ENCODE measurements at regions not wholly inside any gene's neighbourhood (a gene's known extent, or its start where the extent isn't known, plus 50 kb on each side); places are given as distances from the start of the nearest gene placed in this dataset.
"Not testable (repeated sequence)": the region's sequence is repeated elsewhere in the genome, so short reads cannot be mapped to it uniquely, and the experiment has no call there.

GRCh38 chr5:29548262-29548661 is 1645.2 kb upstream of the CDH6 start:
- no peak for DNase-seq

GRCh38 chr5:29547236-29547865 is 1646.1 kb upstream of the CDH6 start:
- DNase-seq, result no peak

GRCh38 chr5:29543501-29543900 is 1650.0 kb upstream of the CDH6 start:
- DNase-seq, result no peak

- DNase-seq, result no peak
These were observed 1669.3 kb upstream of the CDH6 start for GRCh38 chr5:29524227-29524626.

- no peak for DNase-seq
These were observed 1675.3 kb upstream of the CDH6 start for GRCh38 chr5:29518176-29518575.

GRCh38 chr5:29516224-29516623 is 1677.3 kb upstream of the CDH6 start:
- DNase-seq, result no peak

GRCh38 chr5:29508131-29508530 is 1685.4 kb upstream of the CDH6 start:
- DNase-seq, result no peak

- no peak for DNase-seq
These were observed 1689.1 kb upstream of the CDH6 start for GRCh38 chr5:29504411-29504810.

GRCh38 chr5:29498860-29499259 is 1694.6 kb upstream of the CDH6 start:
- DNase-seq, result no peak

- DNase-seq, result no peak
These were observed 1695.1 kb upstream of the CDH6 start for GRCh38 chr5:29498412-29498811.

GRCh38 chr5:29485333-29485732 is 1708.2 kb upstream of the CDH6 start:
- DNase-seq, result no peak

- no peak for DNase-seq
These were observed 1723.9 kb upstream of the CDH6 start for GRCh38 chr5:29469581-29469980.

GRCh38 chr5:29462241-29462640 is 1731.2 kb upstream of the CDH6 start:
- no peak for DNase-seq

- no peak for DNase-seq
These were observed 1732.4 kb upstream of the CDH6 start for GRCh38 chr5:29460971-29461559.

- not testable (repeated sequence) for DNase-seq
These were observed 1742.5 kb upstream of the CDH6 start for GRCh38 chr5:29451004-29451403.

- no peak for DNase-seq
These were observed 1778.8 kb upstream of the CDH6 start for GRCh38 chr5:29414681-29415080.

- no peak for DNase-seq
These were observed 1780.5 kb upstream of the CDH6 start for GRCh38 chr5:29412979-29413378.

- DNase-seq, result no peak
These were observed 1791.2 kb upstream of the CDH6 start for GRCh38 chr5:29402270-29402669.

GRCh38 chr5:29389993-29390392 is 1803.5 kb upstream of the CDH6 start:
- DNase-seq, result no peak

- DNase-seq, result no peak
These were observed 1806.1 kb upstream of the CDH6 start for GRCh38 chr5:29387384-29387783.

- DNase-seq, result no peak
These were observed 1810.7 kb upstream of the CDH6 start for GRCh38 chr5:29382780-29383179.

GRCh38 chr5:29380029-29380428 is 1813.5 kb upstream of the CDH6 start:
- DNase-seq, result no peak

- no peak for DNase-seq
These were observed 1813.9 kb upstream of the CDH6 start for GRCh38 chr5:29379619-29380018.

- no peak for DNase-seq
These were observed 1815.4 kb upstream of the CDH6 start for GRCh38 chr5:29378104-29378503.

- no peak for DNase-seq
These were observed 1823.2 kb upstream of the CDH6 start for GRCh38 chr5:29370248-29370647.
